ENCODE measurements at regions not wholly inside any gene's neighbourhood (a gene's known extent, or its start where the extent isn't known, plus 50 kb on each side); places are given as distances from the start of the nearest gene placed in this dataset.

GRCh38 chr10:30724296-30724695 is 94.7 kb upstream of the LYZL2 start:
- no peak for TF ChIP-seq POLR2A (IDR thresholded peaks at IDR 0.05)
- no peak for TF ChIP-seq CTCF (IDR thresholded peaks at IDR 0.05)
- DNase-seq: no peak

GRCh38 chr10:30722956-30723620 is 93.5 kb upstream of the LYZL2 start:
- 81 to 87% methylated on average over 8 to 10 of the region's 10 CpGs for WGBS, 2 donors
- TF ChIP-seq POLR2A (IDR thresholded peaks at IDR 0.05): no peak
- no peak for TF ChIP-seq CTCF (IDR thresholded peaks at IDR 0.05)
- H3K4me3 ChIP-seq: no peak overlapping the region
- no peak for DNase-seq
- no peaks in the 10 kb centered on the region for H3K27me3 ChIP-seq
- no peak overlapping the region for H3K27ac ChIP-seq
- peaks cover 0 to 3% (median 0%) of the 10 kb centered on the region in 3 donors for H3K4me1 ChIP-seq
- H3K9me3 ChIP-seq: no peaks in the 10 kb centered on the region
- intact Hi-C loops (cut with DNase I): loop anchor here (10.0 kb wide), 1 partner anchor 1082 kb away; no protein-coding TSS in a partner anchor
- no peaks in the 10 kb centered on the region for H3K36me3 ChIP-seq

More at GRCh38 chr10:30724296-30724695, 94.7 kb upstream of the LYZL2 start:
- Histone ChIP-seq H3K36me3 (no peaks in the 10 kb centered on the region), H3K27ac (no peak overlapping the region), H3K4me3 (no peak overlapping the region), H3K27me3 (no peaks in the 10 kb centered on the region), H3K4me1 (peaks cover 0 to 3% (median 0%) of the 10 kb centered on the region in 3 donors), H3K9me3 (no peaks in the 10 kb centered on the region)
- 66 to 73% methylated on average over 9 of the region's 9 CpGs for WGBS, 2 donors
- intact Hi-C loops (cut with DNase I): loop anchor here (10.0 kb wide), 1 partner anchor 1081 kb away; no protein-coding TSS in a partner anchor

GRCh38 chr10:30719832-30720231 is 90.3 kb upstream of the LYZL2 start:
- no peak for DNase-seq
- Histone ChIP-seq H3K27ac (no peak overlapping the region), H3K36me3 (no peaks in the 10 kb centered on the region), H3K9me3 (no peaks in the 10 kb centered on the region), H3K4me1 (no peaks in the 10 kb centered on the region), H3K4me3 (no peak overlapping the region), H3K27me3 (no peaks in the 10 kb centered on the region)
- 58 to 64% methylated on average over 9 of the region's 9 CpGs for WGBS, 2 donors
- intact Hi-C loops (cut with DNase I): loop anchor here (10.0 kb wide), 1 partner anchor 1085 kb away; no protein-coding TSS in a partner anchor
- no peak for TF ChIP-seq POLR2A (IDR thresholded peaks at IDR 0.05)
- TF ChIP-seq CTCF (IDR thresholded peaks at IDR 0.05): no peak

- H3K27ac ChIP-seq: no peak overlapping the region
- intact Hi-C loops (cut with DNase I): no loop called here
- no peaks in the 10 kb centered on the region for H3K36me3 ChIP-seq
- no peak for TF ChIP-seq CTCF (IDR thresholded peaks at IDR 0.05)
- TF ChIP-seq POLR2A (IDR thresholded peaks at IDR 0.05): no peak
- H3K27me3 ChIP-seq: peaks cover 0 to 7% (median 0%) of the 10 kb centered on the region in 4 donors
- WGBS, 2 donors: 84 to 93% methylated on average over 4 of the region's 6 CpGs
- H3K9me3 ChIP-seq: peaks cover 0 to 9% (median 0%) of the 10 kb centered on the region in 3 donors
- no peak overlapping the region for H3K4me3 ChIP-seq
- H3K4me1 ChIP-seq: no peaks in the 10 kb centered on the region
- no peak for DNase-seq
These were observed 80.3 kb upstream of the LYZL2 start for GRCh38 chr10:30709700-30710358.

- intact Hi-C loops (cut with DNase I): no loop called here
- Histone ChIP-seq H3K4me3 (no peak overlapping the region), H3K36me3 (no peaks in the 10 kb centered on the region), H3K9me3 (peaks cover 0 to 9% (median 0%) of the 10 kb centered on the region in 3 donors), H3K27me3 (peaks cover 0 to 7% (median 0%) of the 10 kb centered on the region in 4 donors), H3K4me1 (no peaks in the 10 kb centered on the region), H3K27ac (no peak overlapping the region)
- 88 to 96% methylated on average over 10 of the region's 10 CpGs for WGBS, 2 donors
- TF ChIP-seq POLR2A (IDR thresholded peaks at IDR 0.05) (no peak), CTCF (IDR thresholded peaks at IDR 0.05) (peak in 1 of 6 experiments; percentile 21)
- no peak for DNase-seq
These were observed 79.7 kb upstream of the LYZL2 start for GRCh38 chr10:30709229-30709628.
